GM21576 (cell line): ENCODE measurements at regions not wholly inside any gene's neighbourhood (a gene's known extent, or its start where the extent isn't known, plus 50 kb on each side); places are given as distances from the start of the nearest gene placed in this dataset.
"Not testable (repeated sequence)": the region's sequence is repeated elsewhere in the genome, so short reads cannot be mapped to it uniquely, and the experiment has no call there.

Experiments
- ATAC-seq: cut with Tn5 transposase; IDR thresholded peaks from one replicate; pipeline ENCODE4 v1.9.1; 2021; ENCODE audit warnings: mild to moderate bottlenecking, moderate library complexity; ENCODE audit not compliant: unreplicated experiment

DNA sequence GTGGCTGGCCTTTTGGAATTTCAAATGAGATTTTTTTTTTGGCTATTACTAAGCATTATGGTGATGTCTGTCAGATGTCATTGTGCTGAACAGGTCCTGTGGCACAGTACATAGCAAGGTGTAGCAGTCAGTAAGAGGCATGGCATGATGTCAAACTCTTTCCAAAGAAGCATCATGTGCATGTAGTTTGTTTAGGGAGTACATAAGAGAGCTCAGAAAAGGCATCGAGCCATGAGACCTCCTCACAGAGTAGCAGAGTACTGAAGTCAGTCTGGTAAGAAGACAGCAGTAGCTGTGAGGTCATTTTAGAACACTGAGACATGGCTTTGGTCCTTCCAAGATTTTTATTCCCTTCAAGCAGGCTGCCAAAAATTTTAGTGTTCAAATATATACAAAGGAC lies 134.9 kb upstream of the SPRED1 start:
- ATAC-seq, result no peak

DNA sequence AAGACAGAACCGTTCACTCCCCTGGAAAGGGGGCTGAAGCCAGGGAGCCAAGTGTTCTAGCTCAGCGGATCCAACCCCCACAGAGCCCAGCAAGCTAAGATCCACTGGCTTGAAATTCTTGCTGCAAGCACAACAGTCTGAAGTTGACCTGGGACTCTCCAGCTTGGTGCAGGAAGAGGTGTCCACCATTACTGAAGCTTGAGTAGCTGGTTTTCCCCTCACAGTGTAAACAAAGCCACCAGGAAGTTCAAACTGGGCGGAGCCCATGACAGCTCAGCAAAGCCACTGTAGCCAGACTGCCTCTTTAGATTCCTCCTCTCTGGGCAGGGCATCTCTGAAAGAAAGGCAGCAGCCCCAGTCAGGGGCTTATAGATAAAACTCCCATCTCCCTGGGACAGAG lies 132.8 kb upstream of the SPRED1 start:
- not testable (repeated sequence) for ATAC-seq

DNA sequence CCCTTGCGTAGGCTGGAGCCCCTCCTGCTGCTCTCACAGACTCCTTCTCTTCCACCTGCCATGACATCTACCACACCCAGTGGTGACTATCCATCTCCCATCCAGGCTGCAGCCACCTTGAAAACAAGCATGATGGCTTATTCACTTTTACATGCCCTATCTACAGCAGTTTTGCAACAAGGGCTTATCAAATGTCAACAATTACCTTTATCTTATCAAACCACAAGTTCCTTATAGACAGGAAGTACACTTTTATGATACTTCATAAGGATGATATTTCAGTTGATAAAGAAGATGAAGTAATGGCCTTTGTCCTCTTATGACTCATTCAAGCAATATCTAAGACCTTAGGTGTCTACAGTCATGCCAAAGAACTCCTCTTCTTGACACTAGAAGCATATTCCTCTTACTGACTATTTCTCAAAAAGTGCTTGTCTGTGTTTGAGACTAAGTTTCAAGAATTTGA lies 125.3 kb upstream of the SPRED1 start:
- no peak for ATAC-seq

DNA sequence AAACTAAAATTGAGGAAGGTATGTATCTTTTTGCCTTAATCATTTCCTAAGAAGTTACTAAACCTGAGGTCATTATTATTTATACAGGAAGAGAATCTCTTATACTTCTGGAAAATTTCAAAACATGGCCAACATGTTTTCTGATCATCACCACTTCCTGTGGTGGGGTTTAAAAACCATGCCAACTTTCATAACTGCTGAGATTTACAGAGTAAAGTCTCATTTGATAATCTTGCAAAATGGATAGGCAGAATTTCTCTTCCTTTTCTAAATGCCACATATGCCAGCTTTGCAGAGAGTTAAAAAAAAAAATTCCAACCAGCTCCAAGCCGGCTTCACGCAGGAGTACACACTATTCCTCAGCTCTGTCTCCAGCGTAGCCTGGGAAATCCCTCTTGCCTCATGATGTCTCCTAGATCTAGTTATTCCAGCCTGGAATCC lies 124.3 kb upstream of the SPRED1 start:
- ATAC-seq, result no peak

DNA sequence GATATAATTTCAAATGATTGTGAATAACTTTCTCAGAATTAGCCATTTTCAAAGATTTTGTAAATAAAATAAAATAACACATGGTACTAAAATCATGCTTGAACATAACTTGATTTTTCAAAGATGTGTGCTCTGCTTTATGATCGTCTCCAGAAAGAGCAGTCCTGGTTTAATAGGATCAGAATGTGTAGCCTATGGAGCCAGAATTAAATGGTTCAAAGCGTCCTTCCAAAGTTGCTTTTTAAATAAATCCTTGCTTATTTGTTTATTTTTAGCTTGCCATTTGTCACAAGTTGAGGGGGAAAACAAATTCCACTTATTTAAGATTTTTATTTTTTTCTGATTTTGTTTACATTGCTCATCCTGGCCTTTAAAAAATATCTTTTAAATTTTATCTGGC lies 123.7 kb upstream of the SPRED1 start:
- ATAC-seq, result no peak

DNA sequence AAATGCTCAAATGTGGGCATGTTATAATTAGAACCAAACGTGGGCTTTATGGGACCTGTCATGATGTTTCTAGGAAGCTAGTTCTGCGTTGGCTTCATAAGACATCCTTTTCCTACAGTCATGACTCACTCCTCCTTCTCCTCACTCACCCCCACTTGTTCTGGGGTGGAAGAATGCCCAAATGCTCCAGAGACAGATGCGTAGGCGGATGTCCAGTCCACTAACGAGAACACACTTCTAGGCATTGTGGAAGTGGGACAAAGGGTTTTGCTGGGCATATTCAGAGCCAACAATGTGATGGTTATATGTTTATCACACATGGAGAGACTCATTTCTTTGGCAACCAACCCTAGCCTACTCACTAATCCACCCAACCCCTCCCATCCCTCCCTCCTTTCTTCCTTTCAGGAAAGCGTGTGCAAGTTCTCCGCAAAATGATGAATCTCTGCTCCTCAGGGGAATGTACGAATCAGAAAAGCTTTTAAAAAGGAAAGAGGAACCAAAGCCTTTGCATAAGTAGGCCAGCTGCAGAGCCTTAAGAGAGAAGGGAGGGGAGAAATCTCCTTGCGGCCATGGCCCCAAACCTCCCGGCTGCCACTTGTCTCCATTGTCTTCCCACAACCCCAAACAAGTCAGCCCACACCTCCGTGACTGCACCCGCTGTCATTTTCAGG lies 123.0 kb upstream of the SPRED1 start:
- ATAC-seq, result peak; percentile 75

DNA sequence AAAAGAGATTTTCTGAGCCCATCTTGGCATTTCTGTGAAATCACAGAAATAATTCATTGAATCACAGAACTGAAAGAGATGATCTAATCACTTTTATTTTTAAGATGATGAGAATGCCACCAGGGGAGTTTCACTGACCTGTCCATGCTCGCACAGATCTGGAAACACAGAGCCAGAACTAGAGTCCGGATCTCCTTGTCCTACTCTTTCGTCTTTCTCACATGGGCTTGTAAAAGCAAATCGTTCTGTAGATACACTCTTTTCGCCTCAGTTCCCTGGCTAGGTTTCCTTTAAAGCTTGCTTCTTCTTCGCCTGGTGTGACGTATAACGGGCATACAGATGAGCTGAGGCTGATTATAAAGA lies 122.5 kb upstream of the SPRED1 start:
- ATAC-seq, result peak; percentile 28

DNA sequence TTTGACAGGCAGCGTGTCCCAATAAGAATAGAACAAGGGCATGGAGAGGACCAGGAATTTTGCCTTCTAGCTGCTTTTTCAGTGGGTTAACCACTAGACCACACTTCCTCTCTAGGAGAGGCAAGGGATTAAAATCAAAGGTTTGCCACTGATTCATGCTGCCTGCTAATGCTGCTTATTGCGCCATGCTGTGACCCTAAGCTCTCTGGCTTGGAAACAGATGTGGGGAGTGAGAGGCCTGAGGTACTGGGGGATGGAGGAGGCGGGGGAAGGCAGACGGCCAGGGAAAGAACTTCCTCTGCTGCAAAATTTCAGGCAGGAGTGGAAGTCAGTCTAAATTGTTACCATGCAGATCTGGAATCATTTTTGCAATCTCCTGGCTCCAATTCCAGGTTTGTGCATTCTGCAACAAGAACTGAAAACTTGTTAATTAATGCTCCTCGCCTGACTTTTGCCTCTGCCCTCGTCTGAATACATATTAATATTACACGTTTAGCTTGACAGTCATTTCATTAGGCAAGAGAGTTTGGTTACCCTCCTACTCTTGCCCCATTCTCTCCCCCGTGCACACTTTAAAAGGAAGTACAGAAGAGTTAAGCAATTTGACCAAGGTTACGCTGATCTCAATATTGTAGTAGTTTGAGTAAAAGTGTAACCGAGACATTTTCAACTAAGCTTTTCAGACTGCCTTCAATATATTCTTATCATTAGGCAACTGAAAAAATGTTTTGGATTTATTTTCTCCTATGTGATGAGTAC lies 121.7 kb upstream of the SPRED1 start:
- ATAC-seq, result peak; percentile 57

DNA sequence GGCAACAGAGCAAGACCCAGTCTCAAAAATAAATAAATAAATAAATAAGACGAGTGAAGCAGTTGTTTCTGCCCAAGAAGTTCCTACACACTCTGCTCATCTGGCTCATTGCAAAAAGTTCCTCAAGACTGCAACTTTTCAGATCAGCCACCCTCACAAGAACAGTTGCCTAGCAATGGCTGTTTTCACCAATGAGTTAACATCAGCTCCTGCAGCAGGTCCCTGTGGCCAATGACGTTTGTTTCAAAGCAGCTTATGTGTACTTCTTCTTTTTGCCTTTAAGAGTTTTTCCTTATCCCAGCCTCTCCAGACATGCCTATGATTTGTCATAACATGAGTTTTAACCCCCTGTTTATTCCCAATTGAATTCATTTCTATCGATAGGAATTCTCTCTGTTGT lies 118.4 kb upstream of the SPRED1 start:
- no peak for ATAC-seq

DNA sequence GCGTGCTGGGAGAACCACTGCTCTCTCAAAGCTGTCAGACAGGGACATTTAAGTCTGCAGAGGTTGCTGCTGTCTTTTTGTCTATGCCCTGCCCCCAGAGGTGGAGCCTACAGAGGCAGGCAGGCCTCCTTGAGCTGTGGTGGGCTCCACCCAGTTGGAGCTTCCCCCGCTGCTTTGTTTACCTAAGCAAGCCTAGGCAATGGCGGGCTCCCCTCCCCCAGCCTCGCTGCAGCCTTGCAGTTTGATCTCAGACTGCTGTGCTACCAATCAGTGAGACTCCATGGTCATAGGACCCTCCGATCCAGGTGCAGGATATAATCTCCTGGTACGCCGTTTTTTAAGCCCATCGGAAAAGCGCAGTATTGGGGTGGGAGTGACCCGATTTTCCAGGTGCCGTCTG lies 110.4 kb upstream of the SPRED1 start:
- not testable (repeated sequence) for ATAC-seq

DNA sequence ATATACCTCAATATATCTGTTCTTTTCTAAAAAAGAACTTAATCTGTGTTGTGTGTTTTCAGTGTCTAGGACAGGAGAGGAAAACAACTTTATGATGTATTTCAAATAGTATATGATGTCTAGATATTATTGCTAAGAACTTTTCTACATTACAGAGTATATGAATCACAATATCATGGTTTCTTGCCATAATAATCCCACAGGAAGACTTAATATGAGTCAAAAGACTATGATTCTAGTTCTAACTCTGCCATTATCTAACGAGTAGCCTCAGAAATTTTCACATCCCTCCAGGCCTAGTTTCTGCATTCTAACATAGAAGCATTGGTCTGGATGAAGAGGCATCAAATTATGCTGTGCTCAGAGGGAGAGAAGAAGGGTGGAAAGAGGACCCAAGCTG lies 107.7 kb upstream of the SPRED1 start:
- ATAC-seq, result no peak

DNA sequence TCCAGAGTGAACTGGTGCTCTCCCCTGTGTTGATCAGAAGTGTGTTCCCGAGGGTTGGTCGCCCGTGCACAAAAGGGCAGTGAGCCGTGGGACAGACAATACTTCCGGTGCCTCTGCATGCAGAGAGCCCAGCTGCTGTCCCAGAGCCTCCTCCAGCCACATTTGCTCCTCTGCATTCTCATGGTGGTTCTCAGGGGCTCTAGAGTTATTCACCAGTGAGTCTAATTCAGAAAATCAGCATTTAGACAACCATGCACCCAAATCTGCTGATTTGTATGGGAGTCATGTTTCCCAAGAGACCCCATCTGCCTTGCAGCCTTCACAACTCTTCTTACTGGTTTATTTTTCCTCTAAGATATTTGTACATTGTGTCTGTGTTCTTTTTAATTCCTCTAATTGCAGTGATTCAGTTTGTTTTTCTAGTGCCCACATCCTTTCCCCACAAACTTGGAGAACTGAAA lies 107.0 kb upstream of the SPRED1 start:
- no peak for ATAC-seq

DNA sequence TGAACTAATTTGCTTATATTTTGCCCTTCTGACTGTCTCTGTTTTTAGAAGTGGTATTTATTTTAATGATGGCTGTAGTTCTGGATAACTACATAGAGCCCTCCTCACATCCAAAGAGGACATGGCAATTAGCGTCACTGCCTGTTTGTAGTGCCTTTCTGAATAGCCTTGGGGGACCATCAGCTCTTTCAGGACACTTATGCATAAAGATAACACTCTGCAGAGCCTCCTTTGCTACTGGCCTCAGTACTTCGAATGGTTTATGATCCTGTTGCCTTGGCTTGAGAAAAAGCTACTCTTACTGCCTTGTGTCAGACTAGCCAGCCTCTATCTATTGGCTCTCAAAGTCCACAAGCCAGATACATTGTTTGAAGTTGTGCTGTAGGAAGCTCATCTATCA lies 105.4 kb upstream of the SPRED1 start:
- ATAC-seq, result no peak

DNA sequence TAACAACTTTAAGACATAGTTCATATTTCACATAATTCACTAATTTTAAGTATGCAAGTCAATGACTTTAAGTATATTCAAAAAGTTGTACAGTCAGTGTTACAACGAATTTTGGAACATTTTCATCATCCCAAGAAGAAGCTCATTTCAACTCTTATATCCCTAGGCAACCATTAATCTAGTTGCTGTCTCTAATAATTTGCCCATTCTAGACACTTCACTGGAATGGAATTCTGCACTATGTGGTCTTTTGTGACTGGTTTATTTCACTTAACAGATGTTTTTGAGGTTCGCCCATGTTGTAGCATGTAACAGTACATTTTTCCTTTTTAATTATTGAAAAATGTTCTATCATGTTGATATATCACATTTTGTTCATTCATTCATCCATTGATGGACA lies 104.2 kb upstream of the SPRED1 start:
- ATAC-seq, result no peak

DNA sequence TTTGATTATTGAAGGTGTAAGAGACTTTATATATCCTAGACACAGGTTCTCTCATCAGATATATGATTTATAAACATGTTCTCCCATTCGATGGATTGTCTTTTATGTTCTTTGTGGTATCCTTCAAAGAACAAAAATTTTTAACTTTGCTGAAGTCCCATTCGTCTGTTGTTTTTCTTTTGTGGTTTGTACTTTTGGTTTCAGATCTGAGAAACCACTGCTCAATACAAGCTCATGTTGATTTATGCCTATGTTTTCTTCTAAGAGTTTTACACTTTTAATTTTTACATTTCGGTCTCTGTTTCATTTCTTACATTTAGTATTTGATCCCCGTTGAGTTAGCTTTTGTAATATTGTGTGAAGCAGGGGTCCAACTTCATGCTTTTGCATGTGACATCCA lies 103.3 kb upstream of the SPRED1 start:
- no peak for ATAC-seq

DNA sequence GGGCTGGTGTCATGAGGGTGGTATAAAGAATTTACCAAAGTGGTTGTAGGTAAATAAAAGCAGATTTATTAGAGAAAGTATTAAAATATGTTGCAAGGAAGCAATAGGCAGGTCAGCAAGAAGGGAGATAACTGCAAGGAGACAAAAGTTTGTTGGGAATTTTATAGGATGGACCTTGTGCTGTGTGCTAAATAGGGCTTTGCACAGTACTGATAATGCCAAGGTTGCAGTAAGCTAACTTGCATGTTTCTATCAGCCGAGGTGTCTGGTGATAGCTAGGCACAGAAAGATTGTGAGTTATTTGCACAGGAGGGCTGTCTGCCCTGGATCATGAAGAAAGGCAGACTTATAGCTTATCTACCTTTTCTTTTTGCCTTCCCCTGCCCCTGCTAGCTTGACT lies 102.5 kb upstream of the SPRED1 start:
- ATAC-seq, result no peak

DNA sequence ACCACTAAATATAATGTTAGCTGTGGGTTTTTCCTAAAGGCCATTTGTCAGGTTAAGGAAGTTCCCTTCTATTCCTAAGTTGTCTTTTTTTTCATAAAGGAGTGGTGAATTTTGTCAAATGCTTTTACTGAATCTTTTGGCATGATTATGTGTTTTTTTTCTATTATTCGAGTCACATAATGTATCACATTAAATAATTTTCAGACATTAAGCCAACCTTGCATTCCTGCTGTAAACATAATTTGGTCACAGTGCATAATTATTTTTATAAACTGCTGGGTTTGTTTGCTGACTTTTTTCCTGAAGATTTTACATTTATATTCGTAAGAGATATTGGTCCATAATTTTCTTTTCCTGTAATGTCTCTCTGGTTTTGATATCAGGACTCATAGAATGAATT lies 101.8 kb upstream of the SPRED1 start:
- ATAC-seq, result no peak

DNA sequence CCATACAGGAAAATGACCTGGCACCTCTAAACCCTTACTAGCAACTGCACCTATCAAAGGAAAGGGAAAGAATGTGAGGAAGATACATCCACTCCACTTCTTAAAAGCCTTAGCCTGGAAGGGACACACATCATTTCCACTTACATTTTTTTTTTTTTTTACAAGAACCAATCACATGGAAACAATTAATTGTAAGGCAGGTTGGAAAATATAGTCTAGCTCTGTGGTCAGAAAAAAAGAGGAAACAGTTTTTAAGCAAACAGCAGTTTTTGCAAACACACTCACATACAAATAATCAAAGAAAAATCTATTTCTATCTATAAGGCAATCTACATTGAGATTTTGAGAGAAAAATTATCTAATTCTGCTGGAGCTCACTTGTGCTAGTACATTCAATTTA lies 98.9 kb upstream of the SPRED1 start:
- ATAC-seq, result no peak

DNA sequence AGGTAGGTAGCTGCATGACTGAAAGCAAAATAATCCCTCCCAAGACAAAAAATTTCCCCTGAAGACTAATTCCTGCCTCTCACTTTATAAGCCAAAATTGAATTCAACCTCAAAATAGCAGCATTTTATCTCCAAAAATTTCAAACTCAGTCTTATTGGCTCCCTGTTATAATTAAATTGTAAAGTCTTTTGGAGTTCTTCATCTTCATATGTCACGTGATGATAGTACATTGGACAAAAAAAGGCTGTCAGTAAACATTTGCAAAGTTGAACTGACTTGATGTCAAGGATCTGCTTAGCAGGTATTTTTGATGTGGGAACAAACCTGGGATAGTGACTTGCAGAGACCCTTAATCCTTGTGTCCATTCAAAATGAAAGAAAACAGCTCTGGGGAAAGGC lies 98.4 kb upstream of the SPRED1 start:
- ATAC-seq, result no peak

DNA sequence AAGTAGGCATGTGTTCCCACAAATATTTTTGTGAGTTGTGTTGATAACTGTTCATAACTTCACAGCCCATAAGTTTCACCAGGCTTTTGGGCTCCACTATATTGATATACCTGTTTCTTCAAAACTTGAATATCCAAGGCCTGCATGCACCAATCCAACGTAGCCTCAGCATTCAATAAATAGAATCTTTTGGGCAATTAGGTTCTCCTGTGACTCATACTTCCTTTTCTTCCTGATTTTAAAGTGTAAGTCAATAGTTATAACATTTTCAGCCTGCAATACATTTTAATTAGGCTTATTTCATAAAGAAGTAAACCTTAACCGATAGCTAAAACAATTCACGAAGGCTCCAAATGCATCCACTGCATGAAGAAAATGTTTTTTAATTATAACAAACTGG lies 97.8 kb upstream of the SPRED1 start:
- no peak for ATAC-seq

DNA sequence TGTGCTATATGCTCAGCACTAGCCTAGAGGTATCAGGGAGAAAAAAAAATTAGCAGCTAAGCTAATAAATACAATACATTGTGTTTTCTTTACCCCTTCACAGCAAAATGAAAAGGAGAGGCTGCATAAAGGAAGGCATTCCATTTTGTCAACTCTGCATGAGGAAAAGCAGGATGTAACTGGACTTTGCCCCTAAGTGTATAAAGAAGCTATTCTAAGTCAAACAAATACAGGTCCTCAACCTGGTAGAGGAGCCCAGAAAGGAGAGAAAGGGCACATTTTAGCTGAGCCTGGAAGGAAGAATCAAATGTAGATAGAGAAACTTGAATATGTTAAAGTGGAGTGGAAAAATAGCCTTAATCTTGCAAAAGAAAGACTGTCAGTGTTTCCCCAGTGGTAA lies 89.0 kb upstream of the SPRED1 start:
- no peak for ATAC-seq

DNA sequence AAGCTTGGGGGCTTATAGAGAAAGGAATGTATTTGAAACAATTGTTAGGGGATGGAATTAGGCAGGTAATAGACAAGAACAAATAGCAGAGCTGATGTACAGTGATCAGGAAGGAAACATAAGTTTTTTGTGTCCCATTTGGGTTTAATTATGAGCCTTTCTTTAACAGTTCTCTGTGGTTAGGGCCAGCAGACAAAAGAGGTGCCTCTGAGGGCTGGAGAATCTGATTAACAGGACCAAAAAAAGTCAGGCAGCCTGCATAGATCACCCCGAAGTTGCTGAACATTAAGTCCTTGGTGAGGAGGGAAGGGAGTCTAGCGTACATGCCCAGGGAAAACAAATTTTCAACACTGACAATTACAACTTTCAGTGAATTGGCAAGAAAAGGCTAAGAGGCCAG lies 88.6 kb upstream of the SPRED1 start:
- ATAC-seq, result no peak

DNA sequence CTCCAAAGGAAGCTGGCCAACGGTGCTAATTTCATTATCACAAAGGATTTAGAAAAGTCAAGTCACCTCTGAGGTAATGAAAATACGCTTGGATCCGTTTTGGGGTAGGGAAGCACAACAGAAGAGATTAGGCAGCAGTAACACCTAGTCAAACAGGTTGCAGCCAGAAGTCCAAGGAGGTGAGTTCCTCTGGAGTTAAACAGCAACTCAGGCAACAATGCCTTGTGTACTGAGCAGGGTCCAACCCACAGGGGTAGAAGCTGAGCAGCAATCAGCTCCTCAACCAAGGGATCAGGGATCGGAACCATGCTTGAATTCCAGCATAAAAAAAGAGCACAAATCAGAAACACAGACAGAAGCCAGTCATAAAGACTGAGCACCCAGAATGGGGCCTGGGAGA lies 88.1 kb upstream of the SPRED1 start:
- ATAC-seq, result no peak
